ENCODE measurements at regions not wholly inside any gene's neighbourhood (a gene's known extent, or its start where the extent isn't known, plus 50 kb on each side); places are given as distances from the start of the nearest gene placed in this dataset.

GRCh38 chr4:20615486-20616260, 84.6 kb upstream of the PACRGL start:
- no peak for TF ChIP-seq CTCF (IDR thresholded peaks at IDR 0.05)
- TF ChIP-seq POLR2A (IDR thresholded peaks at IDR 0.05), result no peak
